NOMO-1 treated with dmso at 0.1 percent for 144 hours (cell line): ENCODE measurements at regions not wholly inside any gene's neighbourhood (a gene's known extent, or its start where the extent isn't known, plus 50 kb on each side); places are given as distances from the start of the nearest gene placed in this dataset.
A peak's percentile ranks its signal among the peaks of the same experiment; 100 is the strongest.

Source experiments
- DNase-seq: peaks from one replicate; lab custom pipeline; 2025; ENCODE audit not compliant: unreplicated experiment; lab: John Stamatoyannopoulos, UW

DNA sequence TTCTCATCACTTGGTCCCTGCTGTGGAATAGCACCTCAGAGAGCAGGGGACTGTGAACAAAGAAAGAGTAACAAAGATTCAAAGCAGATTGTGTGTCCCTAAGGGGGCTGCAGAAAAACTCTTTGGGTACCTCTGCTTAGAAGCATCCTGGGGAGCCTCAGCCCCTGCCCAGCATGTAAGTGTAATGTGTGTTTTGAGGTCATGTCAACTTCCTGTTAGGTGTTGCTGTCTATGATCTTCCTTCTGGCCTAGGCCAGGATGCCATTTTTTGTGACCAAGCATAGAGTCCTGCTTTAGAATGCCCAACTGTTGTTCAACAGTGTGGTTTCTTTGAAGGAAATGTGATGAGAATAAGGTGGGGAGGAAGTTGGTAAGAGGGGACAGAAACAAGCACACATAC is 77.1 kb upstream of the BCL6 start:
- DNase-seq = no peak

- no peak for DNase-seq
These were observed 78.5 kb upstream of the BCL6 start for GRCh38 chr3:187823746-187824145.

GRCh38 chr3:187827723-187828122 is 82.5 kb upstream of the BCL6 start:
- DNase-seq = no peak

- no peak for DNase-seq
These were observed 83.5 kb upstream of the BCL6 start for GRCh38 chr3:187828579-187829452.

DNA sequence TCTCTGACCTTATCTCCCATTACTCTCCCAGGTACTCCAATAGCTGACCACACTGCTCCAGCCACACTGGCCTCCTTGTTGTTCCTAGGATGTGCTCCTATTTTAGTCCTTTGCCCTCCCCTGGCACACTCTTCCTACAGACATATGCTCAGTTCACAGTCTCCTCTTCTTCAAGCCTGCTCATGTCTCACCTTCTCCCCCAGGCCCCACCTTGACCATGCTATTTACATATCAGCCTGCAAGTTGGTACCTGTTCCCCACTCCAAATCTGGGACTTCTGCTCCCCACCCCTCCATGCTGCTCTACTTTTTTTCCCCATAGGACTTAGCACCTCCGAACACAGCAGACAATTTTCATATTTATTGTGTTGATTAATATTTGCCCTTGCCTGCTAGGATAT is 84.9 kb upstream of the BCL6 start:
- no peak for DNase-seq

- DNase-seq = no peak
These were observed 86.1 kb upstream of the BCL6 start for GRCh38 chr3:187831125-187832051.

GRCh38 chr3:187832202-187832601 is 86.9 kb upstream of the BCL6 start:
- DNase-seq = no peak

DNA sequence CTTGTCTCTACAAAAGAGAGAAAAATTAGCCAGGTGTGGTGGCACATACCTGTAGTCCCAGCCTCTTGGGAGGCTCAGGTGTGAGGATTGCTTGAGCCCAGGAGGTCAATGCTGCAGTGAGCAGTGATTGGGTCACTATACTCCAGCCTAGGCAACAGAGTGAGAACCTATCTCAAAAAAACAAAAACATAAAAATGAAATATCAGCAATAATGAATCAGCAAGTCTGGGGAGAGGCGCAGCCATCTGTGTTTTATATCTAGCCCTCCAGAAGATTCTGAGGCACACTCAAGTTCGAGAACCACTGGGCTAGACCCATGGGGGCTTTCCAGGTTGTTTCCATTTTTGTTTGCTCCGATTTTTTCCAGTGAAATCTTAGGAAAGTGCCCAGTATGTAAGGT is 88.1 kb upstream of the BCL6 start:
- no peak for DNase-seq

DNA sequence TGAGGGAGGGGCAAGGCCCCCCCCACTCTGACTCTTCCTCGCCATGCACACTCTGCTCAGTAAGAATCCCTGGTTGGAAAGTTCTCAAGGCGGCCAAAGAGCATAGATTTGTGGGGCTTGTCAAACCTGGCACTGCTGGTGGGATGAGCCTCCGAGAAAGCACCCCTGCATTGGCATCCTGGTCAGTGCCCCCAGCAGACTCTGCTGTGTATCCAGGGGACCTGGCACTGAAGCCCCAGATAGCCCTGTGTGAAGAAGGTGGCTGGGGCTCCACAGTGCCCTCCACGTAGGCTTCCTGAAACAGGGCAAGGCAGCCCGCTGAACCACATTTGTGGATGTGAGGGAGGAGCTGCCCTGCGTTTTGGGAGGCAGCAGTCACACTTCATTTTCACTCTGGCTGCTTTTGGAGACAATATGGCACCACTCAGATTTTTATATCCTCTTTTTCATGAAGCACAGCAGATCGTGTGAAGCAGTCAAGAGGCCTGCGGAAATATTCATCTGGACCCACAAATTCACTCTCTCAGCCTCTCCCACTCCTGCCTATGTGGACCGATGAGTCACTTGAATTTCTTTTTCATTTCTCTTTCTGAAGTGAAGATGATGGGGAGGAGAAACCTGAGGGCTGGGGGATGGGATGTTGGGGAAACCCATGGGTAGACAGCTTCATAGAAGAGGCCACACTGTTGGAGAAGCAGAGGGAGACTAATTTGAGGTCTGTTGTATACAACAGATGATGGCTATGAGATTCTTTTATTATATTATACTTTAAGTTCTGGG is 88.7 kb upstream of the BCL6 start:
- no peak for DNase-seq

DNA sequence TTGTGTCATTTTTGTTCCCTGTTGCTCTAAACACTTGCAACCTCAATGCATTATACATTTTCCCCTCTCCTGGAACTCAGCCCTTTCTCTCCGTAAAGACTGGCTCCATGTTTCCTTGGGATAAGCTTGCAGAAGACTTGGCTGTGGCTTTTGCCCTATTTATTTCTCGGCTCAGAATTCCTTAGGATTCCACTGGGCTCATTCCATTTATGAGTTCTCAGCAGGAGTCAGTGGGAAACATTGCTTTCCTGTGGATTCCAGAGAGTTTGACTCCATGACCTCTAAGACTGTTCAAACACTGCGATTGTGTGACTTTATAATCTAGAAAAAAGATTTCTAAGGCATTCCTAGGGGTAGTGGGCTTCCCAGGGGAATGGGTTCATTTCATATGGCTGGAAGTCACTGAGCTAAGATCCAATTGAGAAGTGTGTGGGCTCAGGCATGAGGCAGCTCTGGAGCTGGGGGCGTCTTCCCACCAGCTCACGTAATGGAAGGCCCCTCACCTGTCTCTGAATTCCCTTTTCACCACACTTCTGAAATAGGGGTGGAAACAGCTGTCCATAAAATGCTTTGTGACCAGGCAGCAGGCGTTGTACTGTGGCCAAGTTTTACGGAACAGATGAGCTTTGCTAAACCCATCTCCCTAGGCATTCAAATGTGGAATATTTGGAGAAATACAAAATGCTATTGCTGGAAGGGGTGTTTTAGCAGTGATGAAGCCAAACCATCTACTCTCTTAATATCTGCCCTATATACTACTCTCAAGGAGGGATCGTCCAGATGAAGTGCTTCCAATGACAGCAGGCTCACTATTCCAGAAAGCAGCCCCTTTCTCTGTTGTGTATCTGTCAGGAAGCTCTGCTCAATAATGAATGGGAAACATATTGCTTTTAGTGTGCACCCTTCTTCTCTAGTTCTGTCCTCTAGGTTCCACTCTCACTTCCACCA is 91.8 kb upstream of the BCL6 start:
- no peak for DNase-seq

DNA sequence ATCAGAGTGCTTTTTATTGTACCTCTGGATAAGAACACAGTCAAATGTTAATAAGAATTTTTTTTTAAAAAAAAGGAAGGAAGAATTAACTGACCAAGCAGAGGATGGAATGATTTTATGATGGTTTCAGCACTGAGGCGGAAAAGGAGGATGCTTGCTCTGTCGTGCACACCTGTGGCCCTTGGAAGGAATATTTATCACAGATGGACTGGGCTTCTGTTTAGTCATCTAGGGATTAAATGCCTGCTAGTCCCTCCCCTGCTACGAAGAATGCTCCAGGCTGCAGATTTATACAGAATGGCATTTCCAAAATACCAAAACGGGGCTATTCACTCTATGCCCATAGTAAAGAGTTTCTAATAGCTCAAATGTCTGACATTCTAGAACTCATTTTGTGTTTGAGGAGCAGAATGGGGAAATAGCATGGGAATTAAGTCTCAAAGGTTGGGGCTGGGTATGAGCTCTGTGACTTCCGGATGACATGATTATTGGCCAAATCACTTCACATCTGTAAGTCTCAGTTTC is 92.8 kb upstream of the BCL6 start:
- DNase-seq = no peak

DNA sequence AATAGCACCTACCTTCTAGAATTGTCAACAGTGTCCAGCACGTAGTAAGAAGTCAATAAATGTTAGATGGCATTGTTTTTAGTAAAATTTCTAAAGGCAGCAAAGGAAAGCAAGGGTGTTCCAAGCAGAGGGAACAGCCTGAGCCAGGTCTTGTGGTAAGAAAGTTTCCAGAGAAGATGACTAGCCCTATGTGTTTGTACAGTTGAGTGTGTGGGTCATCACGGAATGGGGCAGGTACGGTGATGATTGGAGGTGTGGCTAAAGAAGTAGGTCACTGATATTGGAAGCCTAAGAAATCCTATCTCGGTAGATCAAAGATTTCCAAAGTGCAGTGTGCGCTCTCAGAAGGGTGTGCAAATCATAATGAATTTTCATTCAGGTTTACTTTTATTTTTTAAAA is 94.2 kb upstream of the BCL6 start:
- DNase-seq = no peak

- DNase-seq = no peak
These were observed 95.6 kb upstream of the BCL6 start for GRCh38 chr3:187840856-187841255.

DNA sequence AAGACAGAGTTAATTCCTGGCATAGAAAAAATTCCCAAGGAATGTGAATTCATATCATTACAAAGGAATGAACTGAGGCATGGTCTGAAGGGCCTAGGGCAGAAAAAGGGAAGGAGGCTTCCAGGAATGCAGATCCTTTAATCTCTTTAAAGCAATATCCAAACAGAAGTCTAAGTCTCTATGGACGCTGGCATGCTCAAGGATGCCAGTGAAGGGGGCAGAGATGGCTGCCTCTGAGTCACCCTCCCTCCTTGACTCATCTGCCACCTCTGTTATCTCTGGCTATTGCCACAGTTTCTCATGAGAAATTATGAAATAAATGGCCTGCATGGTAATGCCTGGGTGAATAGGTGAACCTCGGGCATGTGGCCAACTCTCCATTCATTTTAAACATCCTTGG is 96.3 kb upstream of the BCL6 start:
- DNase-seq = no peak

DNA sequence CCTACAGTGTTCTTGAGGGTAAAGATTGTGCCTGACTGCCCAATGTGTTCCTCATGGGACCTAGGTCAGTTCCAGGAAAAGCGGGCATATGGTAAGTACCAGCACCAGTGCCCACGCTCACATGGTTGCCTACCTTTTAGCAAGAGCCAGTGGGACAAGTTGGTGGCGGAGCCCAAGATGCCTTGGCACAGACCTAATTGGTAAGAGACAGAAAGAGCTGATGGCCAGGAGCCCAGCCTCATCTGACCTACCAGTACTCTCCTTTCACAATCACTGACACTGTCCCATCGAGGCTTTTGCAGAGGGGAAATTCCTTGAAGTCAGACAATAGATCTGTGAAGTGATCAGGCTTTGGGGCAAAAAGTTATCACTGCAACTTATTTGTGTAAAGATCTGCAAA is 98.4 kb upstream of the BCL6 start:
- no peak for DNase-seq

DNA sequence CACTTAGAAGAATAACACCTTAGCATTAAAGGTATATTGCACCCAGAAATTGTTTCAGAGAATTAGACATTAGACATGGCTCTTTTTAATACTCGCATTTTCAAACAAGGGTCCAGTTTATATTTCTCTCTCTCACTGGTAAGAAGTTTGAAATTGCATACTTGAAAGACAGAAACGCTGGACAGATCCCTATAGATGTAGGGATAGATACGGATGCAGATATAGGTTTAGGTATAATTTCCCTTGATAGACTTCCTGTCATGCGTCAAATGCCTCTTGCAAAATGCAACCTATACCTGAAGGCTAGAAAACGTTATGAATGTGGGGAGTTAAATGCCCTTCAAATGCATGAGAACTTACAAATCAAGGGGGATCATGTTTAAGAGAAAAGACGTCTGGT is 99.4 kb upstream of the BCL6 start:
- DNase-seq = no peak

DNA sequence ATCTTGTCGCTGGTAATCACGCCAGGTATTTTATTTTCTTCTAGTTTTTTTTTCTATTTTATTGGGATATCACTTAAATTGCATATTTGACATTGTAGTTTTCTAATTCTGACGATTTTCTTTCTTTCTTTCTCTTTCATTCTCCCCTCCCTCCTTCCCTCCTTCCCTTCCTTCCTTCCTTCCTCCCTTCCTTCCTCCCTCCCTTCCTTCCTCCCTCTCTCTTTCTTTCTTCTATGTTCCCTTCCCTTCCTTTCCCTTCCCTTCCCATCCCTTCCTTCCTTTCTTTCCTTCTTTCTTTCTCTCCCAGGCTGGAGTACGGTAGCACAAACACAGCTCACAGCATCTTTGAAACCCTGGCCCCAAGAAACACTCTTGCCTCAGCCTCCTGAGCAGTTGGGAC is 100.6 kb upstream of the BCL6 start:
- DNase-seq = no peak

- no peak for DNase-seq
These were observed 103.1 kb upstream of the BCL6 start for GRCh38 chr3:187848401-187848800.

DNA sequence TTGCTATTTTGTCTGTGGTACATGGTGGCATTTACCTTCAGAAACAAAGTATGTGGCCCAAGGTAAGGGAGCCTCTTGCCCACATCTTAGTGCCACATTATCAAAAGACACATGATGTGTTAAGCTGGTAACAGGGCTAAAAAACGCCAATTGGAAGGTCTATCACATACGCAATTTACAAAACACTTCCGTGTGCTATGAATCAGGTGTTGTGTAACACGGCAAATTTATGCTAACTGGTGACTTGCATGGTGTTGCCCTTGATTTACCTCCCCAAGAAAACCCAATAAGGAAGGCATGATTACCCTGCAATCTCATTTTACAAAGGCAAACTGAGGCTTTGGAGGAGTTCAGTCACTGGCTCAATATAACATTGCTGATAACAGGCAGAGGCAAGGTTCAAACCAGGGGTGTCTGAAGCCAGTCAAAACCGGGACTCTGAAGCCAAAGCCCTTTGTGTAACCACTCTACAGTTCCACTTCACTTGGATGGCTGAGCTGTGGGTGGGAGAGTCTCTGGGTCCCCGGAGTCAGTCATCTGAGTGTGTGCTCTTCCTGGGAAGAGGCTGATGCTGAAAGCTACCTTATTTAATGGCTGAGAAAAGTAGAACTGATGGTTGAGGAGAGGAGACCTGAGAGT is 103.9 kb upstream of the BCL6 start:
- DNase-seq = peak; percentile 55
